ENCODE measurements at regions not wholly inside any gene's neighbourhood (a gene's known extent, or its start where the extent isn't known, plus 50 kb on each side); places are given as distances from the start of the nearest gene placed in this dataset.

- H3K36me3 ChIP-seq (ENCODE audit: control insufficient read depth, insufficient read depth, low read length), result no peaks in the 10 kb centered on the region
- H3K27me3 ChIP-seq (replicated peaks; ENCODE audit: control insufficient read depth, insufficient read depth, low read length), result no peaks in the 10 kb centered on the region
- no peak for TF ChIP-seq CTCF (IDR thresholded peaks at IDR 0.05; ENCODE audit: insufficient read depth, low read length, poor library complexity, severe bottlenecking)
Observed at GRCh38 chr3:35849496-35849895, 210.2 kb downstream of the ARPP21 start.

GRCh38 chr3:35849963-35850362 lies 210.6 kb downstream of the ARPP21 start:
- Histone ChIP-seq H3K36me3 (ENCODE audit: control insufficient read depth, insufficient read depth, low read length) (no peaks in the 10 kb centered on the region), H3K4me3 (replicated peaks; ENCODE audit: low read depth, low read length) (no peak overlapping the region), H3K27me3 (replicated peaks; ENCODE audit: control insufficient read depth, insufficient read depth, low read length) (no peaks in the 10 kb centered on the region)
- TF ChIP-seq CTCF (IDR thresholded peaks at IDR 0.05; ENCODE audit: insufficient read depth, low read length, poor library complexity, severe bottlenecking), result no peak
- DNase-seq (ENCODE audit: extremely low read depth, insufficient read length), result no peak

More at GRCh38 chr3:35849496-35849895, 210.2 kb downstream of the ARPP21 start:
- no peak for DNase-seq (ENCODE audit: extremely low read depth, insufficient read length)
- H3K4me3 ChIP-seq (replicated peaks; ENCODE audit: low read depth, low read length), result no peak overlapping the region

GRCh38 chr3:35857004-35857403 lies 217.7 kb downstream of the ARPP21 start:
- no peaks in the 10 kb centered on the region for H3K36me3 ChIP-seq (ENCODE audit: control insufficient read depth, insufficient read depth, low read length)
- TF ChIP-seq CTCF (IDR thresholded peaks at IDR 0.05; ENCODE audit: insufficient read depth, low read length, poor library complexity, severe bottlenecking), result no peak
- no peak overlapping the region for H3K4me3 ChIP-seq (replicated peaks; ENCODE audit: low read depth, low read length)
- H3K27me3 ChIP-seq (replicated peaks; ENCODE audit: control insufficient read depth, insufficient read depth, low read length), result no peaks in the 10 kb centered on the region; the same call in 1 of the 2 replicates
- DNase-seq (ENCODE audit: extremely low read depth, insufficient read length), result peak; percentile 3

GRCh38 chr3:35862057-35862456 lies 222.7 kb downstream of the ARPP21 start:
- Histone ChIP-seq H3K4me3 (replicated peaks; ENCODE audit: low read depth, low read length) (no peak overlapping the region), H3K27me3 (replicated peaks; ENCODE audit: control insufficient read depth, insufficient read depth, low read length) (no peaks in the 10 kb centered on the region), H3K36me3 (ENCODE audit: control insufficient read depth, insufficient read depth, low read length) (no peaks in the 10 kb centered on the region)
- no peak for TF ChIP-seq CTCF (IDR thresholded peaks at IDR 0.05; ENCODE audit: insufficient read depth, low read length, poor library complexity, severe bottlenecking)
- DNase-seq (ENCODE audit: extremely low read depth, insufficient read length), result no peak

GRCh38 chr3:35864871-35865270 lies 225.5 kb downstream of the ARPP21 start:
- DNase-seq (ENCODE audit: extremely low read depth, insufficient read length), result no peak
- no peaks in the 10 kb centered on the region for H3K36me3 ChIP-seq (ENCODE audit: control insufficient read depth, insufficient read depth, low read length)
- H3K27me3 ChIP-seq (replicated peaks; ENCODE audit: control insufficient read depth, insufficient read depth, low read length), result no peaks in the 10 kb centered on the region
- no peak for TF ChIP-seq CTCF (IDR thresholded peaks at IDR 0.05; ENCODE audit: insufficient read depth, low read length, poor library complexity, severe bottlenecking)
- no peak overlapping the region for H3K4me3 ChIP-seq (replicated peaks; ENCODE audit: low read depth, low read length)

- Histone ChIP-seq H3K4me3 (replicated peaks; ENCODE audit: low read depth, low read length) (no peak overlapping the region), H3K36me3 (ENCODE audit: control insufficient read depth, insufficient read depth, low read length) (no peaks in the 10 kb centered on the region), H3K27me3 (replicated peaks; ENCODE audit: control insufficient read depth, insufficient read depth, low read length) (no peaks in the 10 kb centered on the region)
- no peak for TF ChIP-seq CTCF (IDR thresholded peaks at IDR 0.05; ENCODE audit: insufficient read depth, low read length, poor library complexity, severe bottlenecking)
- DNase-seq (ENCODE audit: extremely low read depth, insufficient read length), result no peak
Observed at GRCh38 chr3:35867791-35868190, 228.5 kb downstream of the ARPP21 start.

Data from GM06990 (cell line).